ENCODE measurements at regions not wholly inside any gene's neighbourhood (a gene's known extent, or its start where the extent isn't known, plus 50 kb on each side); places are given as distances from the start of the nearest gene placed in this dataset.
A peak's percentile ranks its signal among the peaks of the same experiment; 100 is the strongest.

DNA sequence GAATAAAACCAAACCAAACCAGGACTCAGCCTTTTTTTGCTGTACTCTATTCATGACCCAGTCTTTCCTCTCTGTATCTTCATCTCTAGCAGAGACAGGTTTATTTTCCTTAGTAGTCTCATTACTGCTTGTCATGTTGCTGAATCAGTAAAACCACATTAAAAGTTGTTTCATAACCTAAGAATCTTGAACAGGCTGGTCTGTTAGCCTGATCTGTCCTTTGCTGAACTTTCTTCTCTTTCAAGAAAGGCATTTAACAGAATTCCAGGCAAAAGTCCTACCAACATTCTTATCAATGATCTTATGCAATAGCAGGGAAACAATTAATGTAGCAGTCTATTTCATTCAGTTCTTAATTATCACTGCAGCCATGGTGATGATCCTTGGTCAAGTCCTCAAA is 197.7 kb downstream of the CASP12 start:
- Histone ChIP-seq H2BK120ac (ENCODE audit: low read depth, low read length) (no peak overlapping the region), H2AFZ (replicated peaks; ENCODE audit: low read length, poor library complexity) (no peak overlapping the region), H2BK5ac (ENCODE audit: low read depth, low read length, poor library complexity, severe bottlenecking) (peak overlapping the region; percentile 14), H3K79me1 (ENCODE audit: low read depth in 1 of 2, low read length in 2 of 2) (no peaks in the 10 kb centered on the region), H4K91ac (ENCODE audit: insufficient read depth, low read depth, low read length) (no peak overlapping the region), H4K8ac (ENCODE audit: low read depth in 2 of 2, low read length in 2 of 2) (no peak overlapping the region), H3K27ac (ENCODE audit: insufficient read depth, low read length) (no peak overlapping the region; the same call in 1 of the 2 replicates), H3K18ac (ENCODE audit: low read depth, low read length) (peak overlapping the region; percentile 6; the same call in 1 of the 2 replicates), H3K23ac (ENCODE audit: low read depth, low read length) (no peak overlapping the region), H3K4ac (ENCODE audit: low read depth, low read length) (no peak overlapping the region), H4K20me1 (ENCODE audit: insufficient read depth, low read length) (no peaks in the 10 kb centered on the region), H3K9me3 (ENCODE audit: control insufficient read depth, insufficient read depth, low read length) (no peaks in the 10 kb centered on the region), H3K56ac (ENCODE audit: extremely low read depth, insufficient read depth, low read length) (no peak overlapping the region), H3K36me3 (ENCODE audit: control insufficient read depth, insufficient read depth, low read length) (no peaks in the 10 kb centered on the region), H2BK20ac (ENCODE audit: low read depth, low read length) (no peak overlapping the region; the same call in 1 of the 2 replicates), H3K4me1 (ENCODE audit: control insufficient read depth, insufficient read depth, low read length) (peaks cover 4% of the 10 kb centered on the region), H3K4me3 (ENCODE audit: insufficient read depth, low read depth, low read length) (no peak overlapping the region), H3K9ac (ENCODE audit: low read depth, low read length) (no peak overlapping the region), H2AK5ac (ENCODE audit: low read depth, low read length) (no peak overlapping the region), H2BK15ac (ENCODE audit: low read depth, low read length) (0 out of 3 replicates have a peak overlapping the region, but pooled peaks have one; percentile 13), H3K14ac (replicated peaks; ENCODE audit: low read depth, low read length) (no peak overlapping the region), H3K27me3 (ENCODE audit: control insufficient read depth, insufficient read depth, low read length) (no peaks in the 10 kb centered on the region), H3K4me2 (ENCODE audit: low read depth, low read length) (peak overlapping the region; percentile 37; the same call in 1 of the 2 replicates), H4K5ac (ENCODE audit: low read depth, low read length) (no peak overlapping the region), H3K9me1 (ENCODE audit: insufficient read depth, low read length) (no peaks in the 10 kb centered on the region), H2AK9ac (replicated peaks; ENCODE audit: low read depth, low read length, poor library complexity) (no peak overlapping the region)
- no TSS peak for BruUV-seq (replicated peaks)
- intact Hi-C loops (cut with micrococcal nuclease) = no loop called here
- TF ChIP-seq SMC3 (IDR thresholded peaks at IDR 0.05; ENCODE audit: low read depth, low read length) (no peak), FOS (IDR thresholded peaks at IDR 0.05; ENCODE audit: low read depth, low read length) (peak; percentile 26; the same call in 1 of the 2 replicates), NFE2L2 (IDR thresholded peaks at IDR 0.05; ENCODE audit: low read depth, low read length) (0 out of 2 replicates have a peak, but pooled peaks have one; percentile 35), CHD1 (IDR thresholded peaks at IDR 0.05; ENCODE audit: low read depth, low read length) (no peak), MAZ (IDR thresholded peaks at IDR 0.05; ENCODE audit: borderline replicate concordance, low read depth, low read length) (no peak), RFX5 (IDR thresholded peaks at IDR 0.05; ENCODE audit: low read depth, low read length) (no peak), MXI1 (IDR thresholded peaks at IDR 0.05; ENCODE audit: borderline replicate concordance, low read depth, low read length) (no peak), MAFK (IDR thresholded peaks at IDR 0.05; ENCODE audit: low read depth, low read length) (peak; percentile 77), RCOR1 (IDR thresholded peaks at IDR 0.05; ENCODE audit: insufficient replicate concordance, low read length) (no peak), POLR2A (IDR thresholded peaks at IDR 0.05; ENCODE audit: low read depth, low read length) (no peak), BHLHE40 (IDR thresholded peaks at IDR 0.05; ENCODE audit: low read depth, low read length) (no peak), USF2 (IDR thresholded peaks at IDR 0.05; ENCODE audit: low read depth, low read length) (no peak), CEBPB (IDR thresholded peaks at IDR 0.05; ENCODE audit: low read depth, low read length) (peak; percentile 82), ELK1 (IDR thresholded peaks at IDR 0.05; ENCODE audit: borderline replicate concordance, low read depth, low read length) (no peak), RAD21 (IDR thresholded peaks at IDR 0.05; ENCODE audit: low read length) (no peak)
- TF ChIP-seq, protein P1, sequence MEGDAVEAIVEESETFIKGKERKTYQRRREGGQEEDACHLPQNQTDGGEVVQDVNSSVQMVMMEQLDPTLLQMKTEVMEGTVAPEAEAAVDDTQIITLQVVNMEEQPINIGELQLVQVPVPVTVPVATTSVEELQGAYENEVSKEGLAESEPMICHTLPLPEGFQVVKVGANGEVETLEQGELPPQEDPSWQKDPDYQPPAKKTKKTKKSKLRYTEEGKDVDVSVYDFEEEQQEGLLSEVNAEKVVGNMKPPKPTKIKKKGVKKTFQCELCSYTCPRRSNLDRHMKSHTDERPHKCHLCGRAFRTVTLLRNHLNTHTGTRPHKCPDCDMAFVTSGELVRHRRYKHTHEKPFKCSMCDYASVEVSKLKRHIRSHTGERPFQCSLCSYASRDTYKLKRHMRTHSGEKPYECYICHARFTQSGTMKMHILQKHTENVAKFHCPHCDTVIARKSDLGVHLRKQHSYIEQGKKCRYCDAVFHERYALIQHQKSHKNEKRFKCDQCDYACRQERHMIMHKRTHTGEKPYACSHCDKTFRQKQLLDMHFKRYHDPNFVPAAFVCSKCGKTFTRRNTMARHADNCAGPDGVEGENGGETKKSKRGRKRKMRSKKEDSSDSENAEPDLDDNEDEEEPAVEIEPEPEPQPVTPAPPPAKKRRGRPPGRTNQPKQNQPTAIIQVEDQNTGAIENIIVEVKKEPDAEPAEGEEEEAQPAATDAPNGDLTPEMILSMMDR (conservative IDR thresholded peaks at IDR 0.05; ENCODE audit: low read depth, low read length) = no peak
- in situ Hi-C loops (cut with MboI; ENCODE audit: low sequenced_read_pairs) = no loop called here
- dilution Hi-C loops (cut with HindIII; ENCODE audit: low sequenced_read_pairs, unreplicated experiment) = no loop called here
- DNase-seq (peak; percentile 84), ATAC-seq (ENCODE audit: low read depth) (peak; percentile 94)
- POLR2A ChIA-PET (ENCODE audit: unreplicated experiment) = no interaction called here
- CTCF ChIA-PET = interaction anchor here (0.7 kb wide), 1 partner anchor 1018 kb away, joined by 3 read pairs; no protein-coding TSS in a partner anchor

All from IMR-90 (cell line).